ENCODE measurements at regions not wholly inside any gene's neighbourhood (a gene's known extent, or its start where the extent isn't known, plus 50 kb on each side); places are given as distances from the start of the nearest gene placed in this dataset.

DNA sequence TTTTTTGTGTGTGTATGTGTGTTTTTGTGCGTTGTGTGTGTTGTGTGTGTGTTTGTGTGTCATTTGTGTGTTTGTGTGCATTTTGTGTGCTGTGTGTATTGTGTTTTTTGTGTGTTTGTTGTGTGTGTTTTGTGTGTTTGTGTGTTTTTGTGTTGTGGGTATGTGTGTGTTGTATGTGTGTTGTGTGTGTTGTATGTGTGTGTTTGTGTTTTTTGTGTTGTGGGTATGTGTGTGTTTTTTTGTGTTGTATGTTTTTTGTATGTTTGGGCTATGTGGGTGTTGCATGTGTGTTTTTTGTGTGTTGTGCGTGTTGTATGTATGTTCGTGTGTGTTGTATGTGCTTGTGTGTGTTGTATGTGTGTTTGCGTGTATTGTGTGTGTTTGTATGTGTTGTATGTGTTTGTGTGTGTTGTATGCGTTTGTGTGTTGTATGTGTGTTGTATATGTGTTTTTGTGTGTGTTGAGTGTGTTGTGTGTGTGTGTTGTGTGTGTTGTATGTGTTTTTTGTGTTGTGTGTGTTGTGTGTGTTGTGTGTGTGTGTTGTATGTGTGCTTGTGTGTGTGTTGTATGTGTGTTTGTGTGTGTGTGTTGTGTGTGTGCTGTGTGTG, 275.3 kb downstream of the HRH4 start:
- no peaks in the 10 kb centered on the region for H3K27me3 Mint-ChIP-seq (ENCODE audit: low read depth)

GRCh38 chr18:24736662-24737330, 276.4 kb downstream of the HRH4 start:
- Mint-ChIP-seq H3K4me3 (no peak overlapping the region), H3K9me3 (no peaks in the 10 kb centered on the region), H3K27me3 (ENCODE audit: low read depth) (no peaks in the 10 kb centered on the region), H3K4me1 (ENCODE audit: low read depth) (no peaks in the 10 kb centered on the region), H3K36me3 (ENCODE audit: insufficient read depth) (no peaks in the 10 kb centered on the region)
- no peak for DNase-seq
- ATAC-seq: no peak

More for the DNA sequence above, 275.3 kb downstream of the HRH4 start:
- ATAC-seq: no peak
- Mint-ChIP-seq H3K4me1 (ENCODE audit: low read depth) (no peaks in the 10 kb centered on the region), H3K4me3 (no peak overlapping the region), H3K36me3 (ENCODE audit: insufficient read depth) (no peaks in the 10 kb centered on the region), H3K9me3 (no peaks in the 10 kb centered on the region)
- no peak for DNase-seq

GRCh38 chr18:24740829-24741228, 280.4 kb downstream of the HRH4 start:
- Mint-ChIP-seq H3K27me3 (ENCODE audit: low read depth) (no peaks in the 10 kb centered on the region), H3K36me3 (ENCODE audit: insufficient read depth) (no peaks in the 10 kb centered on the region), H3K9me3 (no peaks in the 10 kb centered on the region), H3K4me1 (ENCODE audit: low read depth) (no peaks in the 10 kb centered on the region), H3K4me3 (no peak overlapping the region)
- no peak for DNase-seq
- no peak for ATAC-seq

DNA sequence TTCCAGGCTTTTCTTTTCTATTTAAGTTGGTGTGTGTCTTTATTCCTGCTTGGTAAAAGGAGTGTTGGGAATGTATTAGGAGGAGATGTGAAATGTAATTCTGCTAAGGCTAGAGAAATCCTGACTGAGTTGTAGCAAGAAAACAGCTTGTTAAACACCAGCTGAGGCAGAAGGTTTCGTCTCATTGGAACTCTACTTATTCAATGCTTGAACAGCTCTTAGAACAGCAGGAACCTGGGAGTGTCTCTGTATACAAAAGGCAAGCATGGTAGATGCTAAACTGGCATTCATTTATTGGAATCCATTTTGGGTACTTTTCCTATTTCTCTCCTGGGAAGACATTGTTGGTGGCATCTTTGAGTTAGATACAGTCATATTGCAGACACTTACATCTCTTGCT, 280.9 kb downstream of the HRH4 start:
- Mint-ChIP-seq H3K4me1 (ENCODE audit: low read depth) (no peaks in the 10 kb centered on the region), H3K4me3 (no peak overlapping the region), H3K36me3 (ENCODE audit: insufficient read depth) (no peaks in the 10 kb centered on the region), H3K27me3 (ENCODE audit: low read depth) (no peaks in the 10 kb centered on the region), H3K9me3 (no peaks in the 10 kb centered on the region)
- DNase-seq (no peak), ATAC-seq (no peak)

DNA sequence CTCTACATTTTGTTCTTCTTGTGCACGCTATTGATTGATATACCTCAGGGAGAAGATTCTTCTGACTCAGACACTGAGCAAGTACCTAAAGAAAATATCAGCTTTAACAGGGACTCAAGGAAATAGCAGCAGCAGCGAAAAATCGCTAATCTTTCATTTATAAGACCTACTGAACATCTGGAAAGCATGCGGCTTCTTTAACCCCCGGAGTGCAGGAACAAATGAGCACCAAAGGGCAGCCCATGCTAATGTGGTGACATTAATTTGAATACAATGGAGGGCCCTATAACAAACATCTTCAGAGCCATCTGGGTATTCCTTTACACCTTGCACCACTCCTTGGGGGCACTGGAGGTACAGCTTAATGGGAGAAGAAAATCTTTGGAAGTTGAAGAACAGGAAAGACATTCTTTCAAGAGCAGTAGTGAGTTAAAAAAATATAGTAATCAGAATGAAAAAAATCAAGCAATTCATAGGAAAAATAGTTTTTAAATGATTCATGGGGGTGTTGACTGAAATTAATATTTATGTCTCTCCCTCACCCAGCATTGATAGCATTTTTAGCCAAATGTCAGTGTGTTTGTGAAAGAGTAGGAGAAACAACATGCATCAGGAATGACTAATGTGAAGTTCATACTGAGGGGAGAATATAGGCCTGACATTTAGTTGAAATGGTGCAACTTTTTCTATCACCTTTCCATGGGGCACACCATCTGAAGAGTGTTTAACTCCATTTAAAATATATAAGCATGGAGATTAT, 281.7 kb downstream of the HRH4 start:
- H3K4me1 Mint-ChIP-seq (ENCODE audit: low read depth): no peaks in the 10 kb centered on the region
- H3K9me3 Mint-ChIP-seq: no peaks in the 10 kb centered on the region
- H3K36me3 Mint-ChIP-seq (ENCODE audit: insufficient read depth): no peaks in the 10 kb centered on the region
- no peak overlapping the region for H3K4me3 Mint-ChIP-seq
- H3K27me3 Mint-ChIP-seq (ENCODE audit: low read depth): no peaks in the 10 kb centered on the region
- ATAC-seq (no peak), DNase-seq (no peak)

GRCh38 chr18:24754583-24755253, 294.3 kb downstream of the HRH4 start:
- no peaks in the 10 kb centered on the region for H3K4me1 Mint-ChIP-seq (ENCODE audit: low read depth)
- no peaks in the 10 kb centered on the region for H3K36me3 Mint-ChIP-seq (ENCODE audit: insufficient read depth)
- H3K27me3 Mint-ChIP-seq (ENCODE audit: low read depth): peaks cover 4% of the 10 kb centered on the region
- DNase-seq (no peak), ATAC-seq (no peak)
- H3K4me3 Mint-ChIP-seq: no peak overlapping the region
- H3K9me3 Mint-ChIP-seq: no peaks in the 10 kb centered on the region

DNA sequence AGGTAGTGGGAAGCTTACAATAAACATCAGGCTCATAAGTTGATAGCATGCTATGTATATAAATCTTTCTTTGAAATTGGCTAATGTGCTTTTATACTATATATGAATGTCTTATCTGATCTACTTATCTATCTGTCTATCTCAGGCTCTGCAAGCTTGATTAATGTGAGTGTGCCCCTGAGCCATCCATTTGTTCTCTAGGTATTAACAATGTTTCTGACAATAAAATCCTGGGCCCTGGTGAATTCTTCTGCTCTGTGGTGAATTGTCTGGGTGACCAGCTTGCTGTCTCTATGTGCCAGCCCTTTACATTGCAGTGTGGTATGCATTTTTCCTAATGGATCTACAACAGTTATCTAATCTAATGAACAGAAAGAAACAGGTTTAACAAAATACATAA, 295.9 kb downstream of the HRH4 start:
- Mint-ChIP-seq H3K4me1 (ENCODE audit: low read depth) (no peaks in the 10 kb centered on the region), H3K36me3 (ENCODE audit: insufficient read depth) (no peaks in the 10 kb centered on the region), H3K4me3 (no peak overlapping the region)

GRCh38 chr18:24757134-24757533, 296.7 kb downstream of the HRH4 start:
- Mint-ChIP-seq H3K9me3 (peaks cover 5% of the 10 kb centered on the region), H3K27me3 (ENCODE audit: low read depth) (peaks cover 3% of the 10 kb centered on the region), H3K4me1 (ENCODE audit: low read depth) (no peaks in the 10 kb centered on the region), H3K4me3 (no peak overlapping the region), H3K36me3 (ENCODE audit: insufficient read depth) (no peaks in the 10 kb centered on the region)
- DNase-seq: no peak
- ATAC-seq: no peak

More for the DNA sequence above, 295.9 kb downstream of the HRH4 start:
- no peak for DNase-seq
- no peak for ATAC-seq
- Mint-ChIP-seq H3K27me3 (ENCODE audit: low read depth) (peaks cover 4% of the 10 kb centered on the region), H3K9me3 (no peaks in the 10 kb centered on the region)

DNA sequence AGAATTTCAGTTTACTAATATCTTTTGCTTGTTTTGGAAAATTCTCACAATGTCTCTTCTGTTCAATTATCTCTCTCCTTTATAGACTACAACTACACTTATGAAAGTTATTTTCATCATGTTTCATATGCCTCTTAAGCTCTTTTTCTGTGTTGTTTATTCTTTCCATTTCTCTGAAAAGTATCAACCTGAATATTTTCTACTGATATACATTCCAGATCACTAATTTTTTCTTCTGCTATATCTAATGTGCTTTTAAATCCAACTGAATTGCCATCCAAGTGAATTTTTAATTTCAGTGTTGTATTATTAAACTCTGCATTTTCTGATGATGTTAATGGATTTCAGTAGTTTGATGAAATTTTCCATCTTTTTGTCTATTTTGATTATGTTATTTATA, 301.3 kb downstream of the HRH4 start:
- Mint-ChIP-seq H3K4me1 (ENCODE audit: low read depth) (no peaks in the 10 kb centered on the region), H3K36me3 (ENCODE audit: insufficient read depth) (no peaks in the 10 kb centered on the region)

GRCh38 chr18:24762511-24762910, 302.1 kb downstream of the HRH4 start:
- H3K27me3 Mint-ChIP-seq (ENCODE audit: low read depth): peaks cover 1% of the 10 kb centered on the region
- no peak for ATAC-seq
- H3K36me3 Mint-ChIP-seq (ENCODE audit: insufficient read depth): no peaks in the 10 kb centered on the region

More for the DNA sequence above, 301.3 kb downstream of the HRH4 start:
- Mint-ChIP-seq H3K9me3 (peaks cover 8% of the 10 kb centered on the region), H3K27me3 (ENCODE audit: low read depth) (peaks cover 1% of the 10 kb centered on the region), H3K4me3 (no peak overlapping the region)
- DNase-seq (no peak), ATAC-seq (no peak)

DNA sequence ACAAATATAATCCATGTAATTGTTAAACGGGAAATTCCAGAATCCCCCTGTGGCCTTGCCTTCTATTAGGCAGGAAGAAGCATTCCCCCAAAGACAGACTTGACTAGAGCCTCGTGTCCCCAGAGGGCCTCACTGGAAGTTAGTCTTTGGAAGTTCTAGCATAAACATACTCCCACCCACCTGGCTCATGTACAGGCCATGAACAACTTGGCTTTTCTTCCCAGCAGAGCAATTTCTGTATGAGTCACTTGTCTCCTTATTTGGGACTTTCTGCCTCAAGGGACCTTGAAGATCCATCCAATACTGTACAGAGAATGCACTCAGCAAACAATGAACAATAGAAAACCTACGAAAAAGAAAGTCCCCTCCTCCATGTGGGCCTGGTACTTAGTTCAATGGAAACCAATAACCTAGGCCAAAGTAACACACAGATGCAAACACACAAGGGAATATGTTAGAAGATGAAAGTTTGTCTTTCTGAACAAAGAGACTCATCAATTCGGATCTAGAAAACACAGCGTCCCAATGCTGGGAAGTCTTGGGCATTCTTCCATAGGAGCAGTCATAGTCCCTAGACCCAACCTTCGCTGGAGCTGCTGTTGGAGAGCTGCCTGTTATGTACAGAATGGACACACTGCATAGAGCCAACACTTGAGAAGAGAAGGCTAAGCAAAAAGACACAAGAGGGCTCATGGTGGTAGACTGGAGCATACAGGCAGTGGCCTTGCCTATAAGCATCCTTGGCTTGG, 303.5 kb downstream of the HRH4 start:
- H3K36me3 Mint-ChIP-seq (ENCODE audit: insufficient read depth): no peaks in the 10 kb centered on the region
- H3K4me3 Mint-ChIP-seq: no peak overlapping the region
- DNase-seq (no peak), ATAC-seq (no peak)
- H3K27me3 Mint-ChIP-seq (ENCODE audit: low read depth): peaks cover under 1% of the 10 kb centered on the region
- peaks cover 8% of the 10 kb centered on the region for H3K9me3 Mint-ChIP-seq
- no peaks in the 10 kb centered on the region for H3K4me1 Mint-ChIP-seq (ENCODE audit: low read depth)

More at GRCh38 chr18:24762511-24762910, 302.1 kb downstream of the HRH4 start:
- no peak overlapping the region for H3K4me3 Mint-ChIP-seq
- H3K9me3 Mint-ChIP-seq: peaks cover 8% of the 10 kb centered on the region
- DNase-seq: no peak
- no peaks in the 10 kb centered on the region for H3K4me1 Mint-ChIP-seq (ENCODE audit: low read depth)

GRCh38 chr18:24764766-24765165, 304.3 kb downstream of the HRH4 start:
- ATAC-seq (no peak), DNase-seq (no peak)
- Mint-ChIP-seq H3K4me1 (ENCODE audit: low read depth) (no peaks in the 10 kb centered on the region), H3K4me3 (no peak overlapping the region), H3K27me3 (ENCODE audit: low read depth) (peaks cover 1% of the 10 kb centered on the region), H3K9me3 (peaks cover 8% of the 10 kb centered on the region), H3K36me3 (ENCODE audit: insufficient read depth) (no peaks in the 10 kb centered on the region)

GRCh38 chr18:24766376-24766775, 305.9 kb downstream of the HRH4 start:
- peaks cover 8% of the 10 kb centered on the region for H3K9me3 Mint-ChIP-seq
- ATAC-seq (no peak), DNase-seq (no peak)
- peaks cover 1% of the 10 kb centered on the region for H3K27me3 Mint-ChIP-seq (ENCODE audit: low read depth)
- no peaks in the 10 kb centered on the region for H3K36me3 Mint-ChIP-seq (ENCODE audit: insufficient read depth)
- H3K4me1 Mint-ChIP-seq (ENCODE audit: low read depth): no peaks in the 10 kb centered on the region
- no peak overlapping the region for H3K4me3 Mint-ChIP-seq

Measured in activated T-cell treated with anti-CD3 and anti-CD28 coated beads, Interleukin-2, amount 50 U/mL, for 4 hours (primary cell).